Smooth muscle cell (in vitro differentiated cells): ENCODE measurements at regions not wholly inside any gene's neighbourhood (a gene's known extent, or its start where the extent isn't known, plus 50 kb on each side); places are given as distances from the start of the nearest gene placed in this dataset.

Experiments
- DNase-seq: peaks from one replicate; lab custom pipeline; 2025; ENCODE audit not compliant: unreplicated experiment; lab: John Stamatoyannopoulos, UW
- H2AFZ ChIP-seq: fragments of 200-600 bp; sonication (generic); 2 replicates; pipeline ENCODE4 v1.6.0; 2016; ENCODE audit warnings: antibody characterized with exemption, low read depth, mild to moderate bottlenecking
- H3F3A ChIP-seq: fragments of 200-600 bp; sonication (generic); 2 replicates; pipeline ENCODE4 v1.6.0; 2017; ENCODE audit warnings: antibody characterized with exemption, low read depth
- H3K27ac ChIP-seq: fragments of 200-600 bp; sonication (generic); 2 replicates; pipeline ENCODE4 v1.5.1; 2016; ENCODE audit warnings: low read depth, mild to moderate bottlenecking
- H3K27me3 ChIP-seq: fragments of 200-600 bp; sonication (generic); 2 replicates; pipeline ENCODE4 v1.6.1; 2016; ENCODE audit warnings: low read depth, mild to moderate bottlenecking
- H3K36me3 ChIP-seq: fragments of 200-600 bp; sonication (generic); 2 replicates; pipeline ENCODE4 v1.5.1; 2016; ENCODE audit warnings: low read depth
- H3K4me1 ChIP-seq: fragments of 200-600 bp; sonication (generic); 2 replicates; pipeline ENCODE4 v1.5.1; 2016; ENCODE audit warnings: low read depth
- H3K4me2 ChIP-seq: fragments of 200-600 bp; sonication (generic); 2 replicates; pipeline ENCODE4 v1.6.0; 2016; ENCODE audit warnings: mild to moderate bottlenecking
- H3K4me3 ChIP-seq: fragments of 200-600 bp; sonication (generic); 2 replicates; pipeline ENCODE4 v1.5.1; 2016; ENCODE audit warnings: mild to moderate bottlenecking
- H3K79me2 ChIP-seq: fragments of 200-600 bp; sonication (generic); 2 replicates; pipeline ENCODE4 v1.6.0; 2016; ENCODE audit warnings: low read depth, mild to moderate bottlenecking
- H3K9ac ChIP-seq: fragments of 200-600 bp; sonication (generic); 2 replicates; pipeline ENCODE4 v1.6.0; 2016; ENCODE audit warnings: low read depth
- H3K9me3 ChIP-seq: fragments of 200-600 bp; sonication (generic); replicated peaks from 2 replicates; pipeline ENCODE4 v1.5.1; 2016; ENCODE audit warnings: low read depth
- H4K20me1 ChIP-seq: fragments of 200-600 bp; sonication (generic); 2 replicates; pipeline ENCODE4 v1.6.0; 2016; ENCODE audit warnings: low read depth
- CTCF ChIP-seq: fragments of 200-600 bp; sonication (generic); IDR thresholded peaks from 2 replicates; pipeline ENCODE4 v1.5.1; 2017; ENCODE audit warnings: borderline replicate concordance, mild to moderate bottlenecking, antibody characterized with exemption; ENCODE audit not compliant: insufficient read depth, poor library complexity, severe bottlenecking
- WGBS: methylation state at CpG from one replicate; pipeline ENCODE4 v1.1.7; 2016; ENCODE audit warnings: low lambda C conversion rate; 5-methylcytosine and 5-hydroxymethylcytosine counted together

GRCh38 chr4:148565801-148566200 lies 123.6 kb upstream of the NR3C2 start:
- H3K36me3 ChIP-seq: no peaks in the 10 kb centered on the region
- no peak for TF ChIP-seq CTCF
- H3K9me3 ChIP-seq: no peaks in the 10 kb centered on the region
- H4K20me1 ChIP-seq: no peaks in the 10 kb centered on the region
- no peaks in the 10 kb centered on the region for H3K4me1 ChIP-seq
- no peak overlapping the region for H3K4me2 ChIP-seq
- no peaks in the 10 kb centered on the region for H3K27me3 ChIP-seq
- no peak overlapping the region for H2AFZ ChIP-seq
- no peak overlapping the region for H3K4me3 ChIP-seq
- no peaks in the 10 kb centered on the region for H3K79me2 ChIP-seq
- H3K27ac ChIP-seq: no peak overlapping the region
- no peak for DNase-seq
- no peaks in the 10 kb centered on the region for H3F3A ChIP-seq
- no peak overlapping the region for H3K9ac ChIP-seq

- Histone ChIP-seq H3K27ac (no peak overlapping the region), H3K27me3 (no peaks in the 10 kb centered on the region), H3K9me3 (no peaks in the 10 kb centered on the region), H3K9ac (no peak overlapping the region), H3F3A (no peaks in the 10 kb centered on the region), H3K4me3 (no peak overlapping the region), H3K36me3 (no peaks in the 10 kb centered on the region), H3K4me2 (no peak overlapping the region), H4K20me1 (no peaks in the 10 kb centered on the region), H3K4me1 (no peaks in the 10 kb centered on the region), H3K79me2 (no peaks in the 10 kb centered on the region), H2AFZ (no peak overlapping the region)
- DNase-seq: no peak
- TF ChIP-seq CTCF: no peak
- WGBS: 84% methylated on average over 3 of the region's 3 CpGs
Measured at GRCh38 chr4:148563684-148564083, 121.5 kb upstream of the NR3C2 start.

- no peaks in the 10 kb centered on the region for H4K20me1 ChIP-seq
- 95% methylated on average over 1 of the region's 1 CpG for WGBS
- H3K9me3 ChIP-seq: no peaks in the 10 kb centered on the region
- no peaks in the 10 kb centered on the region for H3F3A ChIP-seq
- TF ChIP-seq CTCF: no peak
- H3K4me2 ChIP-seq: no peak overlapping the region
- no peak for DNase-seq
- H3K79me2 ChIP-seq: no peaks in the 10 kb centered on the region
- H3K27ac ChIP-seq: no peak overlapping the region
- H3K4me3 ChIP-seq: no peak overlapping the region
- no peaks in the 10 kb centered on the region for H3K27me3 ChIP-seq
- no peak overlapping the region for H3K9ac ChIP-seq
- H2AFZ ChIP-seq: no peak overlapping the region
- no peaks in the 10 kb centered on the region for H3K36me3 ChIP-seq
- H3K4me1 ChIP-seq: no peaks in the 10 kb centered on the region
Measured at GRCh38 chr4:148561467-148561866, 119.3 kb upstream of the NR3C2 start.

- Histone ChIP-seq H3F3A (no peaks in the 10 kb centered on the region), H3K9me3 (no peaks in the 10 kb centered on the region), H3K79me2 (no peaks in the 10 kb centered on the region), H3K27me3 (no peaks in the 10 kb centered on the region), H3K4me3 (no peak overlapping the region), H3K36me3 (no peaks in the 10 kb centered on the region), H3K4me2 (no peak overlapping the region), H3K9ac (no peak overlapping the region), H2AFZ (no peak overlapping the region), H4K20me1 (no peaks in the 10 kb centered on the region), H3K4me1 (no peaks in the 10 kb centered on the region), H3K27ac (no peak overlapping the region)
- 83% methylated on average over 3 of the region's 3 CpGs for WGBS
- no peak for TF ChIP-seq CTCF
- no peak for DNase-seq
Measured at GRCh38 chr4:148557793-148558192, 115.6 kb upstream of the NR3C2 start.
